Endothelial cell of umbilical vein (primary cell): ENCODE measurements at regions not wholly inside any gene's neighbourhood (a gene's known extent, or its start where the extent isn't known, plus 50 kb on each side); places are given as distances from the start of the nearest gene placed in this dataset.

Experiments used
- BruUV-seq: library from RNA; stranded (reverse); fragments of 400-500 nt; replicated peaks from 2 replicates; lab custom pipeline; 2021; lab: Mats Ljungman, UMichigan
- CTCF ChIA-PET: fragments of 300-600, 350-600 bp; sonication (Branson Sonifier 250); formaldehyde crosslinking; loops from one replicate; lab custom pipeline; 2021; ENCODE audit warnings: antibody characterized with exemption, inconsistent platforms; lab: Charles Lee
- POLR2A ChIA-PET: fragments of 300-600, 350-600 bp; sonication (Branson Sonifier 250); formaldehyde crosslinking; loops from one replicate; lab custom pipeline; 2021; ENCODE audit warnings: antibody characterized with exemption, inconsistent platforms; lab: Charles Lee
- DNase-seq: peaks from one replicate; pipeline ENCODE4 v3.0.0-alpha.2; 2011; ENCODE audit warnings: low read depth, low spot score
- FAIRE-seq: peaks from 2 replicates; lab custom pipeline; 2011; peaks lifted over from hg19 to GRCh38; lab: Jason Lieb, UNC
- H2AFZ ChIP-seq: 2 replicates; pipeline ENCODE4 v1.6.0; 2012; ENCODE audit warnings: low read depth, low read length, control low read depth, inconsistent platforms
- H3K27ac ChIP-seq: 2 replicates; pipeline ENCODE4 v1.5.1; 2011; ENCODE audit warnings: low read depth, mild to moderate bottlenecking, control low read depth, low read length, moderate library complexity; ENCODE audit not compliant: insufficient read depth
- H3K27me3 ChIP-seq, 2 experiments: 2 replicates each; pipeline versions ENCODE4 v1.6.0 to v1.6.1; 2011; ENCODE audit warnings: low read length in 2 of 2, mixed read lengths in 1 of 2; ENCODE audit not compliant: control insufficient read depth in 2 of 2, insufficient read depth in 2 of 2
- H3K36me3 ChIP-seq, 2 experiments: 2 replicates in 1 of 2; 3 replicates in 1 of 2; pipeline ENCODE4 v1.5.1; 2011; ENCODE audit warnings: low read length in 2 of 2, mild to moderate bottlenecking in 1 of 2, moderate library complexity in 1 of 2; ENCODE audit not compliant: control insufficient read depth in 2 of 2, insufficient read depth in 2 of 2; ENCODE audit errors: extremely low read depth in 1 of 2
- H3K4me1 ChIP-seq: 3 replicates; pipeline ENCODE4 v1.5.1; 2011; ENCODE audit warnings: mild to moderate bottlenecking, low read length; ENCODE audit not compliant: control insufficient read depth, insufficient read depth; ENCODE audit errors: extremely low read depth
- H3K4me2 ChIP-seq: 2 replicates; pipeline ENCODE4 v1.6.1; 2011; ENCODE audit warnings: low read length, control low read depth, mixed read lengths; ENCODE audit not compliant: insufficient read depth
- H3K4me3 ChIP-seq, 3 experiments: fragments of 200-600 bp in 1 of 3; sonication (generic), shearing (Covaris generic) in 1 of 3; replicated peaks in 1 of 3; 2 replicates each; pipeline ENCODE4 v1.5.1; 2011 to 2016; ENCODE audit warnings: control low read depth in 3 of 3, low read length in 3 of 3, mild to moderate bottlenecking in 2 of 3, inconsistent platforms in 1 of 3, low read depth in 1 of 3, moderate library complexity in 1 of 3; ENCODE audit not compliant: insufficient read depth in 1 of 3
- H3K79me2 ChIP-seq: 2 replicates; pipeline ENCODE4 v1.6.0; 2012; ENCODE audit warnings: low read length, inconsistent platforms; ENCODE audit not compliant: control insufficient read depth, insufficient read depth
- H3K9ac ChIP-seq: replicated peaks from 2 replicates; pipeline ENCODE3; 2011; ENCODE audit warnings: low read length, control low read depth; ENCODE audit not compliant: insufficient read depth; ENCODE audit errors: extremely low read depth
- H3K9me1 ChIP-seq: replicated peaks from 3 replicates; pipeline ENCODE4 v1.6.0; 2011; ENCODE audit warnings: mild to moderate bottlenecking, low read length; ENCODE audit not compliant: control insufficient read depth, insufficient read depth; ENCODE audit errors: extremely low read depth
- H3K9me3 ChIP-seq: replicated peaks from 2 replicates; pipeline ENCODE4 v1.5.1; 2012; ENCODE audit warnings: low read length, inconsistent platforms; ENCODE audit not compliant: control insufficient read depth, insufficient read depth
- H4K20me1 ChIP-seq: replicated peaks from 2 replicates; pipeline ENCODE3; 2011; ENCODE audit warnings: mild to moderate bottlenecking, low read length; ENCODE audit not compliant: control insufficient read depth, insufficient read depth; ENCODE audit errors: extremely low read depth
- EZH2 ChIP-seq: IDR thresholded peaks from 2 replicates; pipeline ENCODE4 v1.6.1; 2012; ENCODE audit warnings: borderline replicate concordance, low read depth, mild to moderate bottlenecking, moderate library complexity, low read length, inconsistent platforms; ENCODE audit not compliant: severe bottlenecking
- FOS ChIP-seq: IDR thresholded peaks from 2 replicates; pipeline ENCODE4 v1.6.1; 2011; ENCODE audit warnings: mild to moderate bottlenecking, low read length, moderate library complexity, borderline replicate concordance; ENCODE audit not compliant: insufficient read depth
- GATA2 ChIP-seq: IDR thresholded peaks from 2 replicates; pipeline ENCODE4 v1.7.0; 2011; ENCODE audit warnings: low read depth, mild to moderate bottlenecking, moderate library complexity, mixed read lengths, low read length; ENCODE audit not compliant: insufficient read length, insufficient read depth
- JUN ChIP-seq: IDR thresholded peaks from 2 replicates; pipeline ENCODE4 v1.6.1; 2011; ENCODE audit warnings: borderline replicate concordance, low read depth; ENCODE audit not compliant: insufficient read length, insufficient read depth
- MYC ChIP-seq: IDR thresholded peaks from one replicate; pipeline ENCODE4 v1.6.1; 2011; ENCODE audit warnings: mild to moderate bottlenecking, low read depth, low read length
- POLR2A ChIP-seq: IDR thresholded peaks from 2 replicates; pipeline ENCODE4 v1.6.1; 2012; ENCODE audit warnings: low read depth, mild to moderate bottlenecking, control low read depth, low read length
- POLR2AphosphoS5 ChIP-seq: IDR thresholded peaks from 2 replicates; pipeline ENCODE4 v1.6.1; 2012; ENCODE audit warnings: low read depth, mild to moderate bottlenecking, control low read depth, low read length, moderate library complexity; ENCODE audit not compliant: insufficient read depth
- dilution Hi-C: fragments of 300-500 bp; cut with MboI; formaldehyde crosslinking; loops from one replicate; pipeline ENCODE4 v1.15.0; 2019; ENCODE audit warnings: low sequenced_read_pairs; ENCODE audit not compliant: extremely low pct_ligation_motif_present
- intact Hi-C: fragments of 100-400 bp; cut with micrococcal nuclease; formaldehyde crosslinking; loops from one replicate; pipeline ENCODE4 v1.10.0; 2022
- TF ChIP-seq, protein P1 (sequence below): IDR thresholded peaks from 2 replicates; pipeline ENCODE4 v1.6.1; 2011; ENCODE audit not compliant: insufficient read depth, insufficient read length
- TF ChIP-seq, protein P2 (sequence below), 2 donors: IDR thresholded peaks; 1 replicate in 1 of 2; 2 replicates in 1 of 2; pipeline ENCODE4 v1.5.1; 2011; ENCODE audit warnings: low read length in 2 of 2, mild to moderate bottlenecking in 2 of 2, moderate library complexity in 2 of 2, control low read depth in 1 of 2, inconsistent platforms in 1 of 2, low read depth in 1 of 2; ENCODE audit not compliant: insufficient read depth in 1 of 2; ENCODE audit errors: extremely low read depth in 1 of 2

DNA sequence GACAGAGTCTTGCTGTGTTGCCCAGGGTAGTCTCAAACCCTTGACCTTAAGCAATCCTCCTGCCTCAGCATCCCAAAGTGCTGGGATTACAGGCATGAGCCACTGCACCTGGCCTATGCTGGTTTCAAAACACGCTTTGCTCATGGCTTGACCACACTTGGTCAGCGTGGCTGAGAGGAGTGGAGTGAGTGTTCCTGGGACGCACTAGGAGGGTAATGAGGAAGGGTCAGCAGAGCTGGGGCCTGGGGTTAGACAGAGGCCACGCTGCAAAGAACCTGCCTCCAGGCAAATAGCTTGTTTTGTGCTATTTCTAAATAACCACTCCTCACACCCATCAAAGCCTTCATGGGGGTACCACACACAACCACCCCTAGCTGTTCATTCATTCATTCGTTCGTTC, 77.9 kb upstream of the TOX2 start:
- dilution Hi-C loops (no loop called here), intact Hi-C loops (no loop called here)
- H3K4me3 ChIP-seq = no peak overlapping the region
- H3K4me1 ChIP-seq = no peaks in the 10 kb centered on the region
- H3K9me3 ChIP-seq = no peaks in the 10 kb centered on the region
- no peaks in the 10 kb centered on the region for H3K36me3 ChIP-seq
- ChIA-PET POLR2A (no interaction called here), CTCF (no interaction called here)
- H3K9me1 ChIP-seq = no peaks in the 10 kb centered on the region
- no peaks in the 10 kb centered on the region for H4K20me1 ChIP-seq
- DNase-seq (no peak), FAIRE-seq (no peak)
- TF ChIP-seq FOS (no peak), EZH2 (no peak), POLR2A (no peak), JUN (no peak)
- TF ChIP-seq, protein P1, sequence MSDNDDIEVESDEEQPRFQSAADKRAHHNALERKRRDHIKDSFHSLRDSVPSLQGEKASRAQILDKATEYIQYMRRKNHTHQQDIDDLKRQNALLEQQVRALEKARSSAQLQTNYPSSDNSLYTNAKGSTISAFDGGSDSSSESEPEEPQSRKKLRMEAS = no peak
- BruUV-seq = no TSS peak
- H3K79me2 ChIP-seq = no peaks in the 10 kb centered on the region
- H3K9ac ChIP-seq = no peak overlapping the region
- H3K4me2 ChIP-seq = no peak overlapping the region
- H2AFZ ChIP-seq = no peak overlapping the region
- no peak overlapping the region for H3K27ac ChIP-seq
- no peaks in the 10 kb centered on the region for H3K27me3 ChIP-seq

DNA sequence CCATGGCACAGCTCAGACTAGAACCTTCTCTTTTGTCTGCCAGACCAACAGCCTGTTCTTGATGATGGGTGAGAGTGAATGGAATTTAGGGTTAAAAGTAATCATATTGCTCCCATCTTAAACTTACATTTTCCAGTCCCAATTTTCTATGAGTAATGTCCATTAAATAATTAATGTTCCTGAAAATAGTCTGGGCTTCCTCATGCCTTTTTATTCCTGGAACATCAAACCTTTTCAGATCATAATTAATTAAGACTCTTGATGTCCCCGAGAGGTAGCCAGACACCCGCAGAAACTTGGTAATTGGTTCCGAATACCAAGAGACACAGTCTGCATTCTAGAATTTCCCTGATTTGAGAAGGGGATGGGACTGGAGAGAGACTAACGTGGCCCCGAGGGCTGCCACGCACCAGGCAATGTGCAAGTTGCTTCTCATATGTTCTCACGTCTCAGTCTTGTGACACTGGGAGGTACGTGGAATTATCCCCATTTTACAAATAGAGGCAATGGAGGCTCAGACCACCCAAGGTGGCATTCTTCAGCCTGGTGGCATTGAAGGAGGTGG, 78.6 kb upstream of the TOX2 start:
- TF ChIP-seq, protein P2, sequence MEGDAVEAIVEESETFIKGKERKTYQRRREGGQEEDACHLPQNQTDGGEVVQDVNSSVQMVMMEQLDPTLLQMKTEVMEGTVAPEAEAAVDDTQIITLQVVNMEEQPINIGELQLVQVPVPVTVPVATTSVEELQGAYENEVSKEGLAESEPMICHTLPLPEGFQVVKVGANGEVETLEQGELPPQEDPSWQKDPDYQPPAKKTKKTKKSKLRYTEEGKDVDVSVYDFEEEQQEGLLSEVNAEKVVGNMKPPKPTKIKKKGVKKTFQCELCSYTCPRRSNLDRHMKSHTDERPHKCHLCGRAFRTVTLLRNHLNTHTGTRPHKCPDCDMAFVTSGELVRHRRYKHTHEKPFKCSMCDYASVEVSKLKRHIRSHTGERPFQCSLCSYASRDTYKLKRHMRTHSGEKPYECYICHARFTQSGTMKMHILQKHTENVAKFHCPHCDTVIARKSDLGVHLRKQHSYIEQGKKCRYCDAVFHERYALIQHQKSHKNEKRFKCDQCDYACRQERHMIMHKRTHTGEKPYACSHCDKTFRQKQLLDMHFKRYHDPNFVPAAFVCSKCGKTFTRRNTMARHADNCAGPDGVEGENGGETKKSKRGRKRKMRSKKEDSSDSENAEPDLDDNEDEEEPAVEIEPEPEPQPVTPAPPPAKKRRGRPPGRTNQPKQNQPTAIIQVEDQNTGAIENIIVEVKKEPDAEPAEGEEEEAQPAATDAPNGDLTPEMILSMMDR (IDR thresholded peaks at IDR 0.05; ENCODE audit: extremely low read depth in 1 of 2, insufficient read depth in 1 of 2, low read depth in 1 of 2, low read length in 2 of 2) = no peak
- TF ChIP-seq FOS = no peak
- TF ChIP-seq MYC = no peak
- no peak for TF ChIP-seq POLR2A
- TF ChIP-seq EZH2 = no peak
- TF ChIP-seq JUN = no peak
- TF ChIP-seq GATA2 = no peak
- TF ChIP-seq, protein P1 = no peak
- no peak for TF ChIP-seq POLR2AphosphoS5
- FAIRE-seq = no peak
- H3K79me2 ChIP-seq = no peaks in the 10 kb centered on the region
- no peak overlapping the region for H3K4me3 ChIP-seq
- no peaks in the 10 kb centered on the region for H3K9me3 ChIP-seq
- no peaks in the 10 kb centered on the region for H3K36me3 ChIP-seq
- no peak overlapping the region for H2AFZ ChIP-seq
- H3K27me3 ChIP-seq = no peaks in the 10 kb centered on the region
- no peaks in the 10 kb centered on the region for H4K20me1 ChIP-seq
- no peak for DNase-seq
- dilution Hi-C loops = no loop called here
- H3K4me1 ChIP-seq = no peaks in the 10 kb centered on the region
- intact Hi-C loops = no loop called here
- H3K4me2 ChIP-seq = no peak overlapping the region
- H3K27ac ChIP-seq = no peak overlapping the region
- no peaks in the 10 kb centered on the region for H3K9me1 ChIP-seq
- ChIA-PET POLR2A (no interaction called here), CTCF (interaction anchor here (1.4 to 1.5 kb wide), 2 partner anchors 75 to 86 kb away, joined by 4 to 6 read pairs; no protein-coding TSS in a partner anchor)
- no peak overlapping the region for H3K9ac ChIP-seq
- BruUV-seq = no TSS peak
